Fibroblast of villous mesenchyme (primary cell): ENCODE measurements at regions not wholly inside any gene's neighbourhood (a gene's known extent, or its start where the extent isn't known, plus 50 kb on each side); places are given as distances from the start of the nearest gene placed in this dataset.

ENCODE experiments used
- DNase-seq: peaks from one replicate; pipeline ENCODE4 v3.0.0-alpha.2; 2010; ENCODE audit warnings: low read depth
- H3K4me3 ChIP-seq: 2 replicates; pipeline ENCODE4 v1.5.1; 2011; ENCODE audit warnings: low read depth, mild to moderate bottlenecking, low read length
- CTCF ChIP-seq: IDR thresholded peaks from 2 replicates; pipeline ENCODE4 v1.5.1; 2012; ENCODE audit warnings: low read depth, mild to moderate bottlenecking, low read length; ENCODE audit not compliant: insufficient read depth

- no peak overlapping the region for H3K4me3 ChIP-seq
- DNase-seq: peak; percentile 12
- no peak for TF ChIP-seq CTCF
Observed at GRCh38 chr4:175051974-175052373, 133.8 kb downstream of the ADAM29 start.

- no peak for TF ChIP-seq CTCF
- no peak for DNase-seq
- no peak overlapping the region for H3K4me3 ChIP-seq
Observed at GRCh38 chr4:175054980-175055379, 136.8 kb downstream of the ADAM29 start.

GRCh38 chr4:175062183-175062592 is 144.0 kb downstream of the ADAM29 start:
- no peak for DNase-seq
- no peak overlapping the region for H3K4me3 ChIP-seq
- TF ChIP-seq CTCF: no peak

- DNase-seq: no peak
- no peak overlapping the region for H3K4me3 ChIP-seq
- TF ChIP-seq CTCF: no peak
Observed at GRCh38 chr4:175065228-175065627, 147.1 kb downstream of the ADAM29 start.

- DNase-seq: peak; percentile 48
- no peak overlapping the region for H3K4me3 ChIP-seq
- no peak for TF ChIP-seq CTCF
Observed at GRCh38 chr4:175066923-175067627, 148.9 kb downstream of the ADAM29 start.

GRCh38 chr4:175068266-175068665 is 150.1 kb downstream of the ADAM29 start:
- H3K4me3 ChIP-seq: no peak overlapping the region
- DNase-seq: no peak
- TF ChIP-seq CTCF: no peak

- DNase-seq: no peak
- no peak overlapping the region for H3K4me3 ChIP-seq
- TF ChIP-seq CTCF: no peak
Observed at GRCh38 chr4:175070444-175070843, 152.3 kb downstream of the ADAM29 start.
